ENCODE measurements at regions not wholly inside any gene's neighbourhood (a gene's known extent, or its start where the extent isn't known, plus 50 kb on each side); places are given as distances from the start of the nearest gene placed in this dataset.

DNA sequence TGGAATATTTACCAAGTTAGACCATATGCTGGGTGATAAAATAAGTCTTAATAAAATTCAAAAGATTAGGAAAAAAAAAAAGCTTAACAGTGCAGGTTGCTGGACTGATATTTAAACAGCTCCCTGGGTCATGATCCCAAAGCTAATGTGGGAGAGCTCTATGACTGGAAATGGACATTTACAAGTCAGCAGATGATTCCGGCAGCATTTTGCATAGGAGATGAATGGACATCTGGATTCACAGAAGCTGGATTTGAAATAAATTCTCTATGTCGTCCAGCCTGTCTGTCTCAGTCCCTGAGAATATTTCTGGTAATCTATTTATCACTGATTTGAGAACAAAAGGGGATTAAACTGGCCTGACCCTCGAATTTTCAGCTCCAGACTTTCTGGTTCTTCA lies 52.3 kb upstream of the KLHL25 start:
- DNase-seq: no peak

DNA sequence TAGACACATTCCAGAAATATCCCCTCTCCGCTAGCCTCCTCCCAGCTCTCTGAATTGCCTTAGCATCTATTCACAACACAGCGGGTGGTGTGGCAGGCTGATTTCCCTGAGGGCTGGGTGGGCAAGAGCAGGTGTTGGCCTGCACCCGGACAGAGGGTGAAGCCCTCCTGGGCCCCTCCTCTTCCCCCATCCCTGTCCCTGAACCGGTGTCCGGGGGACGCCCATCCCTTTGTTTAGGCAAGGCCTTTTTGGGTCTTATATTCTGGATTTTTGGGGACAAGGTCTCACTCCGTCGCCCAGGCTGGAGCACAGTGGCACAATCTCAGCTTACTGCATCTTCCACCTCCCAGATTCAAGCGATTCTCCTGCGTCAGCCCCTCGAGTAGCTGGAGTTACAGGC lies 55.2 kb upstream of the KLHL25 start:
- no peak for DNase-seq

DNA sequence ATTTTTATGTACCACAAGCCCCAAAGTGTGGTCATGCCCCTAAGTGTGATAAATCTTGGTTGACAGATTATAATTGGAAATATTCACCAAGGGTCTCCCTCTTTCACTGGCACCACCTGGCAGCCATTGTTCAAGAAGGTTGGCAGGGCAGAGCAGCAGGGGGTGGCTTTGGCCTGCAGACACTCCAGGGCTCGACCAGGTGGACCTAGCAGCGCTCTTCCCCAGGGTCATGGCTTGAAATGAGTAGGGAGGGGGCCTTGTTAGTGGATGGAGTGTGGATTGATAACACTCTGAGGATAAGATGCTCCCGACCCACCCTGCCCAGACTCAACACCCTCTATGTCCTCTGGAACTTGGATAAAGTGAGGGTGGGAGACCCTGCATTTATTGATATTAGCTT lies 58.2 kb upstream of the KLHL25 start:
- DNase-seq: no peak

GRCh38 chr15:85854345-85855097 lies 59.8 kb upstream of the KLHL25 start:
- no peak for DNase-seq

DNA sequence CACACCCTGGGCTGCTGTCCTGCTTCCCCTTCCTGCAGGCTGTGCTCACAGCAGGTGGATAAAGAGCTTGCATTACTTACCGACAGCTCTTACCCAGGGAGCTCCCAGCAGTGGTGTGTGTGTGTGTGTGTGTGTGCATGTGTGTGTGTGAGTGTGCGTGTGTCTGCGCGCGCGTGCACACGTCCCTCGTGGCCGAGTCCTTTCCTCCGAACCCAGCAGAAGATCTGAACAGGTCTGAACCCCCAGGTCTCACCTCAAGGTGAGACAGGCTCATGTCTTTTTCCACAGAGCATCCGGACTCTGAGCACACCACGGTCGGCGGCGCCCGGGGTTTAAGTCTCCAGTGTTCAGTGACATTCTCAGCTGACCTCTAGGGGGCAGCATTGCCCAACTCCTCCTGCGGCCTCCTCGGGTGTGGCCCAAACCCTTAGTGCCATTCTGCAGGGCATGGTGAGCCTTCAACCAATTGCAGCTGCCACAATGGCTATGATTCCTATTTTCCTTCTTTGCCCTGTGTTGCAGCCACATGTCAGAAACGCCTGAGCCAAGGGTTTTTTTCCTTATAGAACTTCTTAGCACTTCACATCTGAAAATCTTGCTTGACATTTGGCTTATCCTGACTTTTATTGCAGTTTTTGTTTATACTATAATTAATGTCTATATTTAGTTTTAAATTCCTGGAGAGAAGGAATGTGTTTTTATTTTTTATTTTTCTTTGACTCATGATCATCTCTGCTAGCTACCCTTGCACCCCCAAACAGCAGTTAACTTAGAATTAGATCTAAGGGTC lies 64.1 kb upstream of the KLHL25 start:
- DNase-seq: no peak

DNA sequence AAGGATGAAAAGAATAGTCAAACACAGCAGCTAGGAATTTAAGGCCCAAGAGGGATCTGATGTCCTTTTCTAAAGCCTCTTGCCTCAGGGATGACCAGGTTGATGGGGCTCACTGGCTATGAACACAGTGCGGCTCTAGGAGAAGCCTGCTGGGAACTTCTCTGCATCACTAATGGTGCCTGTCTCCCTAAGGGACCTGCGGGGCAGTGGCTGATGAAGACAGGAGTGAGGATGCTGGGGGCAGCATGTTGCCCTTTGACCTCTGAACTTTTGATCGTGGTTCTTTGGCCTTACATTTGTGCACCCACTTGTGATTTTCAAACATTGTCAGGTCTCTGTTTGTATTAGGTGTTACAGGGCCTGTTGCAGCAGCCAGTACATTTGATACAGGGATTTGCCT lies 64.9 kb upstream of the KLHL25 start:
- DNase-seq: no peak

GRCh38 chr15:85860394-85861161 lies 65.9 kb upstream of the KLHL25 start:
- no peak for DNase-seq

GRCh38 chr15:85865070-85865684 lies 70.5 kb upstream of the KLHL25 start:
- no peak for DNase-seq

GRCh38 chr15:85867250-85867649 lies 72.5 kb upstream of the KLHL25 start:
- DNase-seq: no peak

DNA sequence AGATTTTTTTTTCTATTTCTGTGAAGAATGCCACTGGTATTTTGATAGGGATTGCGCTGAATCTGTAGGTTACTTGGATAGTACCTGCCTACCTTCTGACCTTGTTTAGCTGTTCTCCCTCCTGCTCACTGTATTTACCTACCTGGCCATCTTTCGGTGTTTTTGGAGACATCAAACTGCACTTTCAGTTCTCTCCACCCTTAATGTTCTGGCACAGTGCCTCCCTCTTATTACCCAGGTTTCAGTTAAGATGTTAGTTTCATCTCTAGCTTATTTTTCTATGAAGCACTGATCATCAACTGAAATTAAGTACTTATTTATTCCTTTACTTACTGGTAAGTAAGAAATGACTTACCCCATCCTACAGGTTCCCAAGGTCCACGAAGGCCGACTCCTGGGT lies 74.4 kb upstream of the KLHL25 start:
- no peak for DNase-seq

DNA sequence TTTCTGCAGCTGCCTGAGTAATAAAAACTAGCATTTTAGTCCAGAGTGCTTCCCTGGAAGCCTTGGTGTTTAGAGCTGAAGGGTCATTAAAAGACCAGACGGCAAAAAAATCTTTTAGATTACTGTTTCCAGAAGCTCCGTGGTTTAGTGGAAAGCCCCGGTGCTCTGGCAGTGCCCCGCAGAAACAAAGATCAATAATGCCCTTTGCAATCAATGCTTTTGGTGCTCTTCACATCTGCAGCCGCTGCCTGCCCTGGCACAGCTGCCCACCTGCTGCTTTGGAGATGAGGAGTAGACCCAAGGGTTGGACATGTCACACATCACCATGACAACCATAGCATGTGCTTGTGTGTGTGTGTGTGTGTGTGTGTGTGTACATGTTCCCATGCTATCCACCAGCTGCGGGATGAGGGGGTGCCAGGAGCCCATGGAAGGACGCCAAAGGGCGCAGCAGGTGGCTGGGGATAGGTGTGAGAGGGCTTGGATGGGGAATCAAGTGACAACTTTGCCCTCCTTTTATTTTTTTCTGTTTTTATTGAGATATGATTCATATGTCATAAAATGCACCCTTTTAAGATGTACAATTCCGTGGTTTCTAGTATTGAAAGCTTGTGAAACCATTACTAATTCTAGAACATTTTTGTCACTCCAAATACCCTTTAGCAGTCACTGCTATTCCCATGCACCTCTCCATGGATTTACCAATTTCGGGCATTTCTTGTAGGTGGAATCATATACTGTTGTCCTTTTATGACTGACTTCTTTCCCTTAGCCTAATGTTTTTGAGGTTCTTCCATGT lies 75.7 kb upstream of the KLHL25 start:
- no peak for DNase-seq

- DNase-seq: no peak
Measured at GRCh38 chr15:85871545-85871944, 76.8 kb upstream of the KLHL25 start.

GRCh38 chr15:85872125-85872524 lies 77.4 kb upstream of the KLHL25 start:
- no peak for DNase-seq

DNA sequence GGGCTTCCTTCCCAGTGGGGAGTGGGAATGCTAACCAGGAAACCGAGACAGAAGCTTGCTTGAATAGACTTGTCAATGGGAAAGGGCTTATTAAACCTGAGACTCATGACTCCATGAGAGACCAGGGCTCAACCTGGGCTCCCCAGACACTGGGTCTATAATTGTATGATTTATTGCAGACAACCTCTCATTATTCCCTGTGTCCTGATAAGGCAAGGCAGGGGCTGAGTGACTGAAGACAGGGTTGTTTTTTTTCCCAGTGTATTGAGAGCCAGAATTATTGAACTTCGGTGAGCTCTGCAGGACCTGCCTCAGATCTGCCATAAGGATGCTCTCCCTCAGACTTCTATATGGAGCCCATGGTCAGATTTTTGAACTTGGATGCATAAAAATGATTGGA lies 79.5 kb upstream of the KLHL25 start:
- no peak for DNase-seq

- DNase-seq: no peak
Measured at GRCh38 chr15:85875756-85876155, 81.0 kb upstream of the KLHL25 start.

- DNase-seq: no peak
Measured at GRCh38 chr15:85878828-85879225, 84.1 kb upstream of the KLHL25 start.

DNA sequence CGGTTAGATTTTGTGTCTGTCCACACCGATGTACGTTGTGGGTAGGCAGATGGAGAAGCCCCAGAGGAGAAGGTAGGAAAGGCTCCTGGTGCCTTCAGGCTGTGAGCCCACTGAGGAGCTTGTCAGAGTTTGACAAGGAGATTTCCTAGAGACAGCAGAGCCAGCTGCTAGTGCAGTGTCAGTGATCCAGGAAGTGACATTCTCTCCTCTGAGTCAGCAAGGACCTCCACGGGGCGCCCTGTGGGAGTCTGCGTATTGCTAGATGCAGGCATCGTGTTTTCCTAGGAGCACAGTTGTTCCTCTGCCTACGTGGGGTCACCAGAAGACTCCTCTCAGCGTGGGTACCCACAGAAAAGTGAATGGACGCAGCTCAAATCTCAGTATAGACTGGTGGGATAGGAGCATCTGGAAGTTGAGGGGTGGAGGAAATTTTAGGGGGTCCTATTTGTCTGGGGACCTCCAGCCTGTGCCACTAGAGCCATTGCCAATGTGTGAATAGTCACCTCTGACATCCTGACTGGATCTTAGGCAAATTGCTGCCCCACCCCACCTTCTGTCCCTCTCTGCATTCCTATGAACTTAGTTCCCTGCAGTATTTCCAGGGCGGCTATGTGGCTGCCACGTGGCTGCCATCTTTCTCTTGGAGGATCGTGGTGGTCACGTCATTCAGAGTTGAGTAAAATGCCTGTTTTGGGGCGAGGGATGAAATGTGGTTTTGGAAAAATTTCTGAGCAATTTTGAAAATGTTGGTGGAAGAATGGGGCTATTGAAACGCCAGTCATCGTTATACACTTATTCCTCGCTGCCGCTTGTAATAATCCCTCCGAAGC lies 84.8 kb upstream of the KLHL25 start:
- no peak for DNase-seq

DNA sequence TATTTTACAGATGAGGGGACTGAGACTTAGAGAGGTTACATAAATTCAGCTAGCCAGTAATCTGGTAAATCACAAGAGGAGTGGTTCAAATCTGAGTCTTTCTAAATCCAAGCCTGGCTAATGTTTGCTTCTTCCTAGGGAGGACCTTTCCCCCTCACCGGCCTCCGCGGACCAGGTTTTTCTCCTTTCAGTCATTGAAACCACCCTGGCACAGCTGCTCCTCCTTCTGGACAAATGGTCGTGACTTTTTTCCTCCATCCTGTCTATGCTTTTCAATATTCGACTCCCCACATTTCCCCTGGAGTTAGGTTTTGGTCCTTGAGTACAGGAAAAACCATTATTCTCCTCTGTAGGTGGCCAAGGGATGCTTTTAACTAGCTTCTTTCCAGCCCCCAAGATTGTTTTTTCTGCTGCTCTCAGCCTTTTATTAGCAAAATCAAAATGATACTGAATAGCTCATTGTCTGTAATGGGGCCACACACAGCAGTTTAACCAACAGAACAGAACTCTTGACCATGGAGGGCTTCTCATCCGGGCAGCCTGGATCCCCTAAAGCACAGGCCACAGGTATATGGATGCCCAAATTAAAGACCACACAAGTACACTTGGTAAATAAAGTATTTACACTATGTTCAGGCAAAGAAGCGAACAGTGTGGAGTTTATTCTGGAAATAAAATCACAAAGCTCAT lies 85.9 kb upstream of the KLHL25 start:
- no peak for DNase-seq

GRCh38 chr15:85886309-85886811 lies 91.6 kb upstream of the KLHL25 start:
- DNase-seq: no peak

DNA sequence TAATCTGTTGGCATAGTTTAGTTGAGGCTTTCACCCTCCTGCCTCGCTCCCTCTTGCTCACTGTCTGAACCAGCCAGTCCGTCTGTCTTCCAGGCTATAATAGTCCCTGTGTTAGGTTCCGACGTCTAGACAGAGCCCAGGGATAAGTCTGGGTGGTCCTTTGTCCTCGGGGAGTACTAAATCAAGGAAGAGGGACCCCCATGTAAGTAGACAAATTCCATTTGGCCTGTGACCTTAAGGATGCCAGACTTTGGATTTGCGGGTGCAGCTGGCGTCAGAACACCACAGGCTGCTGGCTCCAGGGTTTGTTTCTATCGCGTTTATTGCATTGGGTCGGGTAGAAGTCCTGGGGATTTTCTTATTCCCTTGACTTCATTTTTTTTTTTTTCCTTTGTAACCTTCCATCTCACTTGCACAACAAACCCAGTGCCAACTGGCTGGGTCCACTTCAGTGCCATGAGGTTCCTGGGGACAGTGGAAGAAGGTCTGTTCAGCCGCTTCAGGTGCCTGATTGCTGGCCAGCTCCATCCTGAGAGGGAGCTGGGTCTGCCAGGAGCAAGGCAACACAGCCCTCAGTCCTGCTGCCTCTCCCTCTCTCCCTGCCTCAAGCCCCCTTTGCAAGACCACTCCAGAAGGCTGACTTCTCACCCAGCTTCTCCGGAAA lies 95.4 kb upstream of the KLHL25 start:
- no peak for DNase-seq
